Erythroblast (primary cell): ENCODE measurements at regions not wholly inside any gene's neighbourhood (a gene's known extent, or its start where the extent isn't known, plus 50 kb on each side); places are given as distances from the start of the nearest gene placed in this dataset.

Experiments used
- GATA1 ChIP-seq: IDR thresholded peaks from 2 replicates; pipeline ENCODE4 v1.6.1; 2011; ENCODE audit warnings: low read depth, mild to moderate bottlenecking, control low read depth, low read length, moderate library complexity
- POLR2A ChIP-seq: IDR thresholded peaks from 2 replicates; pipeline ENCODE4 v1.6.1; 2011; ENCODE audit warnings: mild to moderate bottlenecking, low read length

DNA sequence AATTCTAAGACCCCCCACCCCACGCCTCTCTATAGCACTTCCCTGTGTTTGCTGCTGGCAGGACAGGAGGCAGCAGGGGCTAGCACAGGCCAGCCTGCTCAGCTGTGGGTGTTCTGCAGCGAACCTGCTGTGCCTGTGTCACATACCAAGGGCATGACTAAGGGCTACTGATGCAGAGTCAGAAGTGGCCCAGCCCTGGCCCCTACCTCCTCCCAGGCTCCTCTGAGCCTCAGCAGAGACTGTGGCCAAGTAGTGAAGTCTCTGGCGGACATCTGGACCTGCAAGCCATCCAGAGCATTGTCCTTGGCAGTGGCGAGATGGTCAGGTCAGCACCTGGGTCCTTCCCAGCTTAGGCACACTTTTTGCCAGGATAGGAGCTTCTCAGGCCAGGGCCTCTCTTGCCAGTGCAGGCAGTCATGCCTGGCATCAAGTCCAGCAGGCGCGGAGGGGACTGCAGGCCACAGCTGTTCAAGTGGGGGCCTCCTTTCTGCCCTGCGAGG lies 116.3 kb upstream of the RET start:
- TF ChIP-seq POLR2A (no peak), GATA1 (no peak)
